ENCODE measurements at regions not wholly inside any gene's neighbourhood (a gene's known extent, or its start where the extent isn't known, plus 50 kb on each side); places are given as distances from the start of the nearest gene placed in this dataset.
A peak's percentile ranks its signal among the peaks of the same experiment; 100 is the strongest.

DNA sequence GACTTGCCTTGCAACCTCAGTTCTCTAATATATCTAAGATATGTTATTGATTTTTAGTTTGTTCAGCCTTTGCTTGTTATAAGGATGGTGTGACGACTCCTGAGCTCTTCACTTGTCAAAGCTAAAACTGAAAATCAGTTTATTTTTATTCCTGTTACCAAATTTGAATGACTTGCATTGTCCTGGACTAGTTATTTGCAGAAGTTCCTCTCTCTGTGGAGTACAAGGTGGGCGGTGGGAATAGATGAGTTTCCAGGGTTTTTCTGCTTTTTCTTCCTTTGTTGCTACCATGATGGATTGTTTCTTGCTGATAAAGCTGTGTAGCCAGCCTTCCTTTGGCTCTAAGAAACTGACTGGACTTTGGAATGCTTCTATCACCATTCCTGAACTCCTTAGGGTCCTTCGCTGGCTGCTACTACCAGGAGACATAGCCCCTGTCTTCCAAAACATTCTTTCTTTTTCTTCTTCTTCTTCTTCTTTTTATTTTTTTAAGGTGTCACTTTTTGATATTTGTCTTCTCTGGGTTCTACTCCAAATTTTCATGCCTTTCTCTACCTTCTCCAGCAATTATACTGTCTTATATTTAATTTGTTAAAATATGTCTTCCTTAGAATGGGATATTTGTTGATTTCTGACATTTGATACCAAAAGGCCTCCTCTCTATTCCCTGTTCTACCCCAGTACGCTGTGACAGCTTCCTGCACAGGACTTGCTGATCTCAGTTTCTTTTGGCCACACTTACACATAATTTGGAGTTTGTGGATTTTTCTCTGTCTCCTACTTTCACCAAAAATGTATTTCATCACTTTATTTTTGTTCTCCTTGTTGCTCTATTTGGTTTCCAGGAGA lies 145.1 kb upstream of the THRB start (continued):
- TF ChIP-seq, protein P1, sequence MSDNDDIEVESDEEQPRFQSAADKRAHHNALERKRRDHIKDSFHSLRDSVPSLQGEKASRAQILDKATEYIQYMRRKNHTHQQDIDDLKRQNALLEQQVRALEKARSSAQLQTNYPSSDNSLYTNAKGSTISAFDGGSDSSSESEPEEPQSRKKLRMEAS (IDR thresholded peaks at IDR 0.05) = no peak
- TF ChIP-seq GATA3 (IDR thresholded peaks at IDR 0.05; ENCODE audit: borderline replicate concordance) (no peak), ZSCAN20 (CRISPR knock-in tag; IDR thresholded peaks at IDR 0.05) (no peak), ZC3H11A (IDR thresholded peaks at IDR 0.05) (no peak)
- TF ChIP-seq, protein P2, sequence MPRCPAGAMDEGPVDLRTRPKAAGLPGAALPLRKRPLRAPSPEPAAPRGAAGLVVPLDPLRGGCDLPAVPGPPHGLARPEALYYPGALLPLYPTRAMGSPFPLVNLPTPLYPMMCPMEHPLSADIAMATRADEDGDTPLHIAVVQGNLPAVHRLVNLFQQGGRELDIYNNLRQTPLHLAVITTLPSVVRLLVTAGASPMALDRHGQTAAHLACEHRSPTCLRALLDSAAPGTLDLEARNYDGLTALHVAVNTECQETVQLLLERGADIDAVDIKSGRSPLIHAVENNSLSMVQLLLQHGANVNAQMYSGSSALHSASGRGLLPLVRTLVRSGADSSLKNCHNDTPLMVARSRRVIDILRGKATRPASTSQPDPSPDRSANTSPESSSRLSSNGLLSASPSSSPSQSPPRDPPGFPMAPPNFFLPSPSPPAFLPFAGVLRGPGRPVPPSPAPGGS (IDR thresholded peaks at IDR 0.05) = no peak
- TF ChIP-seq, protein P3, sequence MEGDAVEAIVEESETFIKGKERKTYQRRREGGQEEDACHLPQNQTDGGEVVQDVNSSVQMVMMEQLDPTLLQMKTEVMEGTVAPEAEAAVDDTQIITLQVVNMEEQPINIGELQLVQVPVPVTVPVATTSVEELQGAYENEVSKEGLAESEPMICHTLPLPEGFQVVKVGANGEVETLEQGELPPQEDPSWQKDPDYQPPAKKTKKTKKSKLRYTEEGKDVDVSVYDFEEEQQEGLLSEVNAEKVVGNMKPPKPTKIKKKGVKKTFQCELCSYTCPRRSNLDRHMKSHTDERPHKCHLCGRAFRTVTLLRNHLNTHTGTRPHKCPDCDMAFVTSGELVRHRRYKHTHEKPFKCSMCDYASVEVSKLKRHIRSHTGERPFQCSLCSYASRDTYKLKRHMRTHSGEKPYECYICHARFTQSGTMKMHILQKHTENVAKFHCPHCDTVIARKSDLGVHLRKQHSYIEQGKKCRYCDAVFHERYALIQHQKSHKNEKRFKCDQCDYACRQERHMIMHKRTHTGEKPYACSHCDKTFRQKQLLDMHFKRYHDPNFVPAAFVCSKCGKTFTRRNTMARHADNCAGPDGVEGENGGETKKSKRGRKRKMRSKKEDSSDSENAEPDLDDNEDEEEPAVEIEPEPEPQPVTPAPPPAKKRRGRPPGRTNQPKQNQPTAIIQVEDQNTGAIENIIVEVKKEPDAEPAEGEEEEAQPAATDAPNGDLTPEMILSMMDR (IDR thresholded peaks at IDR 0.05) = no peak

DNA sequence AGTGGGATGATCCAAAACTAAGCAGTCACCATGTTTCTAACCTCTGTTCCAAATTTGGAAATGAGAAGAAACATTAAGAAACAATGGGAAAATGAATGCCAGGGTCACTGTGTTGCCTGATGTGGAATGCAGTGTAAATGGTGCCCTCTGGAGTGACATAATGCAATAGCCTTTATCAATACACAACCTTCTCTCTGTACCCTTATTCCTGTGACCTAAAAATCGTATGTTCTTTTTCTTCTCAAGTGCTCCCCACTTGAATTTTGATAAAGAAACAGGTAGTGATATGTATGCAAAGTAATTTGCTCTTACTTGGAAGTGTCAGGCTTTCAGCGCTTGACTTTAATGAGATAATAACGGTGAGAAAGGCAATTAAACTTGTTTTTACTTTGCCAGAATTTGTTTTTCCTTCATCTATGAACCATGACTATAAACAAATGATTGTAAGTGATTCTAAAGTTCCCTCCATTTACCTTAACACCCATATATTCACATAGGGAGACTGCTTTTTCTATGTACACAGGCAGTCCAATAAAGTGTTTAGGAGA lies 145.8 kb upstream of the THRB start:
- FAIRE-seq = peak; percentile 65
- POLR2A ChIA-PET = no interaction called here
- TF ChIP-seq RAD21 (conservative IDR thresholded peaks at IDR 0.05 in 1 of 2, IDR thresholded peaks at IDR 0.05 in 1 of 2) = peak; percentile 76 to 81
- TF ChIP-seq, protein P3 (IDR thresholded peaks at IDR 0.05) = peak; percentile 67
- no peak for TF ChIP-seq ZNF302 (CRISPR knock-in tag; IDR thresholded peaks at IDR 0.05)
- TF ChIP-seq SMC3 (IDR thresholded peaks at IDR 0.05) = peak; percentile 86
- no peak for TF ChIP-seq BHLHE40 (IDR thresholded peaks at IDR 0.05; ENCODE audit: low read depth, low read length)
- ATAC-seq = peak; percentile 70 to 84; a peak in 4 of 6 replicates
- no peak overlapping the region for H3K4me3 ChIP-seq
- 0 out of 3 replicates have a peak, but pooled peaks cover 2% of the 10 kb centered on the region for H3K9me3 ChIP-seq
- H3K4me1 ChIP-seq = no peaks in the 10 kb centered on the region
- peak; percentile 17 to 36 for DNase-seq (ENCODE audit: low read depth in 1 of 2, low spot score in 1 of 2)
- H3K27ac ChIP-seq = no peak overlapping the region
- CTCF ChIA-PET = interaction anchor here (0.8 to 2.0 kb wide), 3 partner anchors 119 to 641 kb away, joined by 3 to 8 read pairs (median 5); no protein-coding TSS in a partner anchor
- no peak overlapping the region for H3K4me2 ChIP-seq
- 54% methylated on average over 3 of the region's 3 CpGs for WGBS (ENCODE audit: missing lambda C conversion rate)

DNA sequence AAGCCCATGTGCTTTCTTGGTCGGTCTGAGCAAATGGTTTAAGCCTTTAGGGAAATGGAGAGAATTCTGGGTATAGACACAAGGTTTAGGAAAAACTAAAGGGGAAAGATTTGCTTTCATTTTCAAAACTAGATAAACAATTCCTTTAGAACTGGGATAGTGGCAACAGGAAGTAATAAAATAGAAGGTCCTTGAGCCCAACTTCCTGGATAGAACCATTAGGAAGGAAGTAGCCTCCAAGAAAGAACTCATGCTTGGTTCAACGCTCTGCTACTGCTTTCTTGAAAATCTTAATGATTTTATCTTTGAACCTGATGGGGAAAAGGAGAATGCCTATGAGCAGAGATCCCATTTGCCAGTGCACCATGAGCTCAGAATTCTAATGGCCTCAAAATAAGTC lies 147.0 kb upstream of the THRB start:
- ChIA-PET POLR2A (no interaction called here), CTCF (interaction anchor here (0.7 to 2.0 kb wide), 4 partner anchors 54 to 643 kb away, joined by 3 to 8 read pairs (median 4); no protein-coding TSS in a partner anchor)
- WGBS (ENCODE audit: missing lambda C conversion rate) = 45% methylated on average over 2 of the region's 2 CpGs
- TF ChIP-seq, protein P4, sequence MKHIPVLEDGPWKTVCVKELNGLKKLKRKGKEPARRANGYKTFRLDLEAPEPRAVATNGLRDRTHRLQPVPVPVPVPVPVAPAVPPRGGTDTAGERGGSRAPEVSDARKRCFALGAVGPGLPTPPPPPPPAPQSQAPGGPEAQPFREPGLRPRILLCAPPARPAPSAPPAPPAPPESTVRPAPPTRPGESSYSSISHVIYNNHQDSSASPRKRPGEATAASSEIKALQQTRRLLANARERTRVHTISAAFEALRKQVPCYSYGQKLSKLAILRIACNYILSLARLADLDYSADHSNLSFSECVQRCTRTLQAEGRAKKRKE (CRISPR knock-in tag; IDR thresholded peaks at IDR 0.05; ENCODE audit: low read depth) = no peak
- no peak for TF ChIP-seq CHD2 (IDR thresholded peaks at IDR 0.05; ENCODE audit: low read length, partially characterized antibody)
- TF ChIP-seq HDAC2 (IDR thresholded peaks at IDR 0.05) = no peak
- no peak for TF ChIP-seq FOXS1 (CRISPR knock-in tag; IDR thresholded peaks at IDR 0.05)
- TF ChIP-seq, protein P5, sequence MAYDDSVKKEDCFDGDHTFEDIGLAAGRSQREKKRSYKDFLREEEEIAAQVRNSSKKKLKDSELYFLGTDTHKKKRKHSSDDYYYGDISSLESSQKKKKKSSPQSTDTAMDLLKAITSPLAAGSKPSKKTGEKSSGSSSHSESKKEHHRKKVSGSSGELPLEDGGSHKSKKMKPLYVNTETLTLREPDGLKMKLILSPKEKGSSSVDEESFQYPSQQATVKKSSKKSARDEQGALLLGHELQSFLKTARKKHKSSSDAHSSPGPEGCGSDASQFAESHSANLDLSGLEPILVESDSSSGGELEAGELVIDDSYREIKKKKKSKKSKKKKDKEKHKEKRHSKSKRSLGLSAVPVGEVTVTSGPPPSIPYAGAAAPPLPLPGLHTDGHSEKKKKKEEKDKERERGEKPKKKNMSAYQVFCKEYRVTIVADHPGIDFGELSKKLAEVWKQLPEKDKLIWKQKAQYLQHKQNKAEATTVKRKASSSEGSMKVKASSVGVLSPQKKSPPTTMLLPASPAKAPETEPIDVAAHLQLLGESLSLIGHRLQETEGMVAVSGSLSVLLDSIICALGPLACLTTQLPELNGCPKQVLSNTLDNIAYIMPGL (CRISPR knock-in tag; IDR thresholded peaks at IDR 0.05; ENCODE audit: borderline replicate concordance) = no peak
- TF ChIP-seq RAD21 (conservative IDR thresholded peaks at IDR 0.05 in 1 of 2, IDR thresholded peaks at IDR 0.05 in 1 of 2) = no peak
- TF ChIP-seq RARB (CRISPR knock-in tag; IDR thresholded peaks at IDR 0.05) = no peak
- TF ChIP-seq KDM1A (IDR thresholded peaks at IDR 0.05; ENCODE audit: low read depth) = no peak
- no peak for TF ChIP-seq POLR2A (IDR thresholded peaks at IDR 0.05; ENCODE audit: low read length)
- no peak for TF ChIP-seq ZC3H11A (IDR thresholded peaks at IDR 0.05)
- no peaks in the 10 kb centered on the region for H3K4me1 ChIP-seq
- ATAC-seq = no peak
- DNase-seq (ENCODE audit: low read depth in 1 of 2, low spot score in 1 of 2) = no peak
- H3K27ac ChIP-seq = no peak overlapping the region
- no peak for FAIRE-seq
- no peaks in the 10 kb centered on the region for H3K9me3 ChIP-seq
- H3K4me2 ChIP-seq = no peak overlapping the region
- H3K4me3 ChIP-seq = no peak overlapping the region
